ENCODE measurements at regions not wholly inside any gene's neighbourhood (a gene's known extent, or its start where the extent isn't known, plus 50 kb on each side); places are given as distances from the start of the nearest gene placed in this dataset.

GRCh38 chr18:22019193-22019592 is 150.2 kb upstream of the GATA6 start:
- Histone ChIP-seq H3K36me3 (ENCODE audit: control insufficient read depth, insufficient read depth, low read length) (no peaks in the 10 kb centered on the region), H3K4me1 (ENCODE audit: control insufficient read depth, insufficient read depth, low read length) (no peaks in the 10 kb centered on the region), H3K9me3 (ENCODE audit: control insufficient read depth, insufficient read depth, low read length) (no peaks in the 10 kb centered on the region), H3K27ac (ENCODE audit: low read length) (no peak overlapping the region), H3K27me3 (ENCODE audit: control insufficient read depth, insufficient read depth, low read length) (no peaks in the 10 kb centered on the region), H3K4me3 (ENCODE audit: low read length) (no peak overlapping the region)
- DNase-seq (ENCODE audit: low read depth, low spot score): no peak
- WGBS (ENCODE audit: insufficient coverage, insufficient read length): no CpG with 5 or more reads among the region's 5 CpGs

- Histone ChIP-seq H3K4me1 (ENCODE audit: control insufficient read depth, insufficient read depth, low read length) (no peaks in the 10 kb centered on the region), H3K27ac (ENCODE audit: low read length) (no peak overlapping the region), H3K36me3 (ENCODE audit: control insufficient read depth, insufficient read depth, low read length) (no peaks in the 10 kb centered on the region), H3K4me3 (ENCODE audit: low read length) (no peak overlapping the region), H3K9me3 (ENCODE audit: control insufficient read depth, insufficient read depth, low read length) (no peaks in the 10 kb centered on the region), H3K27me3 (ENCODE audit: control insufficient read depth, insufficient read depth, low read length) (no peaks in the 10 kb centered on the region)
- DNase-seq (ENCODE audit: low read depth, low spot score): no peak
- no CpG with 5 or more reads among the region's 12 CpGs for WGBS (ENCODE audit: insufficient coverage, insufficient read length)
Measured at GRCh38 chr18:22020127-22020866, 149.1 kb upstream of the GATA6 start.

GRCh38 chr18:22020867-22021370 is 148.5 kb upstream of the GATA6 start:
- WGBS (ENCODE audit: insufficient coverage, insufficient read length): no CpG with 5 or more reads among the region's 7 CpGs
- no peak overlapping the region for H3K27ac ChIP-seq (ENCODE audit: low read length)
- no peaks in the 10 kb centered on the region for H3K9me3 ChIP-seq (ENCODE audit: control insufficient read depth, insufficient read depth, low read length)
- no peak overlapping the region for H3K4me3 ChIP-seq (ENCODE audit: low read length)
- DNase-seq (ENCODE audit: low read depth, low spot score): no peak
- H3K4me1 ChIP-seq (ENCODE audit: control insufficient read depth, insufficient read depth, low read length): no peaks in the 10 kb centered on the region
- no peaks in the 10 kb centered on the region for H3K36me3 ChIP-seq (ENCODE audit: control insufficient read depth, insufficient read depth, low read length)
- H3K27me3 ChIP-seq (ENCODE audit: control insufficient read depth, insufficient read depth, low read length): no peaks in the 10 kb centered on the region

- Histone ChIP-seq H3K36me3 (ENCODE audit: control insufficient read depth, insufficient read depth, low read length) (no peaks in the 10 kb centered on the region), H3K9me3 (ENCODE audit: control insufficient read depth, insufficient read depth, low read length) (no peaks in the 10 kb centered on the region), H3K27ac (ENCODE audit: low read length) (no peak overlapping the region), H3K27me3 (ENCODE audit: control insufficient read depth, insufficient read depth, low read length) (no peaks in the 10 kb centered on the region), H3K4me1 (ENCODE audit: control insufficient read depth, insufficient read depth, low read length) (no peaks in the 10 kb centered on the region), H3K4me3 (ENCODE audit: low read length) (no peak overlapping the region)
- DNase-seq (ENCODE audit: low read depth, low spot score): no peak
- no CpG with 5 or more reads among the region's 7 CpGs for WGBS (ENCODE audit: insufficient coverage, insufficient read length)
Measured at GRCh38 chr18:22021701-22022100, 147.7 kb upstream of the GATA6 start.

- Histone ChIP-seq H3K9me3 (ENCODE audit: control insufficient read depth, insufficient read depth, low read length) (no peaks in the 10 kb centered on the region), H3K36me3 (ENCODE audit: control insufficient read depth, insufficient read depth, low read length) (no peaks in the 10 kb centered on the region), H3K27me3 (ENCODE audit: control insufficient read depth, insufficient read depth, low read length) (no peaks in the 10 kb centered on the region), H3K4me1 (ENCODE audit: control insufficient read depth, insufficient read depth, low read length) (no peaks in the 10 kb centered on the region), H3K27ac (ENCODE audit: low read length) (no peak overlapping the region), H3K4me3 (ENCODE audit: low read length) (no peak overlapping the region)
- DNase-seq (ENCODE audit: low read depth, low spot score): no peak
- no CpG with 5 or more reads among the region's 3 CpGs for WGBS (ENCODE audit: insufficient coverage, insufficient read length)
Measured at GRCh38 chr18:22024924-22025323, 144.5 kb upstream of the GATA6 start.

- DNase-seq (ENCODE audit: low read depth, low spot score): no peak
- no peaks in the 10 kb centered on the region for H3K9me3 ChIP-seq (ENCODE audit: control insufficient read depth, insufficient read depth, low read length)
- H3K36me3 ChIP-seq (ENCODE audit: control insufficient read depth, insufficient read depth, low read length): no peaks in the 10 kb centered on the region
- H3K27me3 ChIP-seq (ENCODE audit: control insufficient read depth, insufficient read depth, low read length): no peaks in the 10 kb centered on the region
- no peak overlapping the region for H3K27ac ChIP-seq (ENCODE audit: low read length)
- H3K4me1 ChIP-seq (ENCODE audit: control insufficient read depth, insufficient read depth, low read length): no peaks in the 10 kb centered on the region
- no CpG with 5 or more reads among the region's 9 CpGs for WGBS (ENCODE audit: insufficient coverage, insufficient read length)
- H3K4me3 ChIP-seq (ENCODE audit: low read length): no peak overlapping the region
Measured at GRCh38 chr18:22026362-22026761, 143.0 kb upstream of the GATA6 start.

DNA sequence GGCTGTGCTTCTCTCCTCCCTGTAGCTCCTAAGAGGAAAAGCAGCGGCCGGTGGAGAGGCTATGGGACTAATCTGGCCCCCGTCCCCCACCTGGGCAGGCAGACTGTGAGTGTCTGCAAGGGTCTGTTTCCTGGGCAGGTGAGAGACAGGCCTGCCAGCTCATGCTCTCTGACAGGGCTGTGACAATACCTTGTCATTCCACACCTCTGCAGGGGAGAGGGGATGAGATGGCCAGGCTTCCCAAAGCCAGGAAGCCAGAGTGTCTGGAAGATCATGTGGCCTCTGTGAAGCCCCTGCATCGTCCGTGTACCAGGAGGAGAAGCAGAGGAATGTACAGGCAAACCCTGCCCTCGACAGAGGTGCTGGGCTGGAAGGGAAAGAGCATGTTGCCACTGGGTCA is 142.5 kb upstream of the GATA6 start:
- Histone ChIP-seq H3K9me3 (ENCODE audit: control insufficient read depth, insufficient read depth, low read length) (no peaks in the 10 kb centered on the region), H3K4me1 (ENCODE audit: control insufficient read depth, insufficient read depth, low read length) (no peaks in the 10 kb centered on the region), H3K27ac (ENCODE audit: low read length) (no peak overlapping the region), H3K4me3 (ENCODE audit: low read length) (no peak overlapping the region), H3K27me3 (ENCODE audit: control insufficient read depth, insufficient read depth, low read length) (no peaks in the 10 kb centered on the region), H3K36me3 (ENCODE audit: control insufficient read depth, insufficient read depth, low read length) (no peaks in the 10 kb centered on the region)
- DNase-seq (ENCODE audit: low read depth, low spot score): no peak
- WGBS (ENCODE audit: insufficient coverage, insufficient read length): no CpG with 5 or more reads among the region's 6 CpGs

DNA sequence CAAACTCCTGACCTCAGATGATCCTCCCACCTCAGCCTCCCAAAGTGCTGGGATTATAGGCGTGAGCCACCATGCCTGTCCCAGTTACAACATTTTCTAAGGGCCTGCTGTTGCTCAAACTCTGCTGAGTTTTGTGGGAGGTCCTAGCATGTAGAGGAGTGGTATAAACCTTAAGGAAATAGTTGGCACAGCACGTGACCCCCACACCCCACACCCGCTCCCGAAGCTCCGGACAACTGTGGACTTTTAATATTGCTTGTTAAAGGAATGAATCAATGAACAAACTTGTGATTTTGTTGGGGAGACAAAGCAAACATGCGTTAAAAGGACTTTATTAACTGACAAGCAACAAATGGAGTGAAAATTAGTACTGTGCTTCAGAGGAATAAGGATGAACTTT is 137.8 kb upstream of the GATA6 start:
- Histone ChIP-seq H3K9me3 (ENCODE audit: control insufficient read depth, insufficient read depth, low read length) (no peaks in the 10 kb centered on the region), H3K4me1 (ENCODE audit: control insufficient read depth, insufficient read depth, low read length) (no peaks in the 10 kb centered on the region), H3K36me3 (ENCODE audit: control insufficient read depth, insufficient read depth, low read length) (no peaks in the 10 kb centered on the region), H3K27ac (ENCODE audit: low read length) (no peak overlapping the region), H3K4me3 (ENCODE audit: low read length) (no peak overlapping the region), H3K27me3 (ENCODE audit: control insufficient read depth, insufficient read depth, low read length) (no peaks in the 10 kb centered on the region)
- no peak for DNase-seq (ENCODE audit: low read depth, low spot score)
- WGBS (ENCODE audit: insufficient coverage, insufficient read length): no CpG with 5 or more reads among the region's 6 CpGs

DNA sequence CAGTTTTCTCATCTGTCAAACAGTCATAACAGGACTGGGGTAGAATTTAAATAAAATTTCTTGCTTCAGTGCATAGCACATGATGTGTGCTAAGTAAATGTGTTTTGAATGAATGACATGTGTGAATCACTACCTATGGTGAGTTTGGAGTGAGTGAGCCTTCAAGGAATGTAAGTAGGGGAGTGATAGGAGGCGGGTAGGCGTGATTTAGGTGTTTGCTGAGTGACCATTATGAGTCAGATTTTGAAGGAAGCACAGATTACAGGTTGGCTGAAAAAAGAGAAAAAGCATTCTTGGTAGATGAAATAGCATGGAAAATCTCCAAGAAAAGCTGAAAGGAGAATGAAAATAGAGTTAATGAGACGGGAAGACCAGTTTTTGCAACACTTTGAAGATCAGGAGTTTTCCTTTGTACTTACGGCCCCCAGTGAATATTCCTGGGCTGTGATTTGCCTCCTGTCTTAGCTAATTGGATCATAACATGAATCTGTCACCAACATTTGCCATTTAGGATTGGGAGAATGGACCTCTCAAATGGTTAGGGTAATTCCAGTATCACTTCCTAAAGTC is 136.9 kb upstream of the GATA6 start:
- 100% methylated on average over 2 of the region's 4 CpGs for WGBS (ENCODE audit: insufficient coverage, insufficient read length)

DNA sequence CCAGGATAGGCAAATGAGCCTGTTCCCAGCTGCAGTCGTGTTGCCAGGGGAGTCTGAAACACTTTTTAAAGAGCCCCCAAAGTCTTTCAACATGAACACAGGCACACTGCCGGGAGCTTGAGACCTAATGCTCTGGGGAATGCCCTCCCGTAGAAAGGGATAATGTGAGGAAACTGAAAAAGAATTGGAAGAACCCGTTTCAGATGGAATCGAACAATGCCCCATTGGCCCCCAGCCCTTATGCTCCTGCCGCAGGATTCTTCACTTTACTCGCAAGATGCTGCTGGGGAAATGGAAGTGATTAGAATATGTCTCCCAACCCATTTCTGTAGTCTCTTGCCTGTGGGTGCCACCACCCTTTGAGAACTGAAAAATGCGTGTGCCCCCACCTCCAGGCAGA is 136.3 kb upstream of the GATA6 start:
- H3K27me3 ChIP-seq (ENCODE audit: control insufficient read depth, insufficient read depth, low read length): no peaks in the 10 kb centered on the region
- no peaks in the 10 kb centered on the region for H3K9me3 ChIP-seq (ENCODE audit: control insufficient read depth, insufficient read depth, low read length)
- H3K4me3 ChIP-seq (ENCODE audit: low read length): no peak overlapping the region
- H3K4me1 ChIP-seq (ENCODE audit: control insufficient read depth, insufficient read depth, low read length): no peaks in the 10 kb centered on the region
- H3K27ac ChIP-seq (ENCODE audit: low read length): no peak overlapping the region
- no peaks in the 10 kb centered on the region for H3K36me3 ChIP-seq (ENCODE audit: control insufficient read depth, insufficient read depth, low read length)
- no CpG with 5 or more reads among the region's 8 CpGs for WGBS (ENCODE audit: insufficient coverage, insufficient read length)
- DNase-seq (ENCODE audit: low read depth, low spot score): no peak

More for the DNA sequence above, 136.9 kb upstream of the GATA6 start:
- Histone ChIP-seq H3K36me3 (ENCODE audit: control insufficient read depth, insufficient read depth, low read length) (no peaks in the 10 kb centered on the region), H3K4me1 (ENCODE audit: control insufficient read depth, insufficient read depth, low read length) (no peaks in the 10 kb centered on the region), H3K27ac (ENCODE audit: low read length) (no peak overlapping the region), H3K27me3 (ENCODE audit: control insufficient read depth, insufficient read depth, low read length) (no peaks in the 10 kb centered on the region), H3K9me3 (ENCODE audit: control insufficient read depth, insufficient read depth, low read length) (no peaks in the 10 kb centered on the region), H3K4me3 (ENCODE audit: low read length) (no peak overlapping the region)
- no peak for DNase-seq (ENCODE audit: low read depth, low spot score)

GRCh38 chr18:22034276-22034675 is 135.1 kb upstream of the GATA6 start:
- no peak overlapping the region for H3K27ac ChIP-seq (ENCODE audit: low read length)
- H3K9me3 ChIP-seq (ENCODE audit: control insufficient read depth, insufficient read depth, low read length): no peaks in the 10 kb centered on the region
- H3K4me3 ChIP-seq (ENCODE audit: low read length): no peak overlapping the region
- no peaks in the 10 kb centered on the region for H3K36me3 ChIP-seq (ENCODE audit: control insufficient read depth, insufficient read depth, low read length)
- no peaks in the 10 kb centered on the region for H3K27me3 ChIP-seq (ENCODE audit: control insufficient read depth, insufficient read depth, low read length)
- no peaks in the 10 kb centered on the region for H3K4me1 ChIP-seq (ENCODE audit: control insufficient read depth, insufficient read depth, low read length)
- no peak for DNase-seq (ENCODE audit: low read depth, low spot score)
- no CpG with 5 or more reads among the region's 6 CpGs for WGBS (ENCODE audit: insufficient coverage, insufficient read length)

Data from iPS DF 6.9 (cell line).